ENCODE measurements at regions not wholly inside any gene's neighbourhood (a gene's known extent, or its start where the extent isn't known, plus 50 kb on each side); places are given as distances from the start of the nearest gene placed in this dataset.

- TF ChIP-seq CTCF (conservative IDR thresholded peaks at IDR 0.05; ENCODE audit: low read depth, low read length) (no peak), EZH2phosphoT487 (IDR thresholded peaks at IDR 0.05; ENCODE audit: borderline replicate concordance, low read length) (no peak)
Measured at GRCh38 chr4:45482346-45482745, 641.5 kb downstream of the GABRG1 start.
